ENCODE measurements at regions not wholly inside any gene's neighbourhood (a gene's known extent, or its start where the extent isn't known, plus 50 kb on each side); places are given as distances from the start of the nearest gene placed in this dataset.

GRCh38 chr4:138420471-138420870, 178.3 kb upstream of the SLC7A11 start:
- FAIRE-seq, result no peak

- no peak for FAIRE-seq
These were observed 172.1 kb upstream of the SLC7A11 start for GRCh38 chr4:138414202-138414601.

- no peak for FAIRE-seq
These were observed 171.1 kb upstream of the SLC7A11 start for GRCh38 chr4:138413273-138413672.

- FAIRE-seq, result no peak
These were observed 170.7 kb upstream of the SLC7A11 start for GRCh38 chr4:138412847-138413246.

GRCh38 chr4:138410266-138410665, 168.1 kb upstream of the SLC7A11 start:
- no peak for FAIRE-seq

- no peak for FAIRE-seq
These were observed 167.5 kb upstream of the SLC7A11 start for GRCh38 chr4:138409670-138410069.

- FAIRE-seq, result no peak
These were observed 166.6 kb upstream of the SLC7A11 start for GRCh38 chr4:138408758-138409157.

GRCh38 chr4:138407329-138407728, 165.2 kb upstream of the SLC7A11 start:
- FAIRE-seq, result no peak

GRCh38 chr4:138406876-138407275, 164.7 kb upstream of the SLC7A11 start:
- peak; percentile 98 for FAIRE-seq

- no peak for FAIRE-seq
These were observed 163.9 kb upstream of the SLC7A11 start for GRCh38 chr4:138405934-138406567.

- FAIRE-seq, result no peak
These were observed 163.3 kb upstream of the SLC7A11 start for GRCh38 chr4:138405466-138405891.

- FAIRE-seq, result no peak
These were observed 162.7 kb upstream of the SLC7A11 start for GRCh38 chr4:138404801-138405200.

GRCh38 chr4:138404251-138404650, 162.1 kb upstream of the SLC7A11 start:
- FAIRE-seq, result no peak

GRCh38 chr4:138401334-138401733, 159.2 kb upstream of the SLC7A11 start:
- no peak for FAIRE-seq

- FAIRE-seq, result no peak
These were observed 158.4 kb upstream of the SLC7A11 start for GRCh38 chr4:138400543-138400942.

- FAIRE-seq, result no peak
These were observed 157.9 kb upstream of the SLC7A11 start for GRCh38 chr4:138400066-138400465.

GRCh38 chr4:138399081-138399480, 156.9 kb upstream of the SLC7A11 start:
- FAIRE-seq, result no peak

- FAIRE-seq, result no peak
These were observed 156.2 kb upstream of the SLC7A11 start for GRCh38 chr4:138398322-138398721.

- no peak for FAIRE-seq
These were observed 151.9 kb upstream of the SLC7A11 start for GRCh38 chr4:138393886-138394610.

- no peak for FAIRE-seq
These were observed 150.7 kb upstream of the SLC7A11 start for GRCh38 chr4:138392751-138393308.

GRCh38 chr4:138389976-138390685, 148.0 kb upstream of the SLC7A11 start:
- FAIRE-seq, result no peak

GRCh38 chr4:138374947-138375346, 132.8 kb upstream of the SLC7A11 start:
- no peak for FAIRE-seq

GRCh38 chr4:138367942-138368341, 125.8 kb upstream of the SLC7A11 start:
- peak; percentile 99 for FAIRE-seq

Data from endometrium (tissue), 2 donors.